Left lung (tissue), 4 donors: ENCODE measurements at regions not wholly inside any gene's neighbourhood (a gene's known extent, or its start where the extent isn't known, plus 50 kb on each side); places are given as distances from the start of the nearest gene placed in this dataset.
A peak's percentile ranks its signal among the peaks of the same experiment; 100 is the strongest.

Experiments
- ATAC-seq: fragments of 200-7000 bp; cut with Tn5 transposase; one replicate; pipeline ENCODE4 v1.9.1; 2020; ENCODE audit warnings: moderate library complexity
- DNase-seq, 4 donors: peaks; one replicate each; pipeline ENCODE4 v3.0.0-alpha.2; 2013 to 2020
- H3K27ac ChIP-seq, 2 donors: fragments of 200-600 bp; sonication (generic) in 1 of 2; one replicate each; pipeline versions ENCODE4 v1.5.0 to v1.8.0; 2020 to 2021
- H3K27me3 ChIP-seq, 2 donors: fragments of 200-600 bp; sonication (generic) in 1 of 2; one replicate each; pipeline versions ENCODE4 v1.5.0 to v1.8.0; 2020 to 2021
- H3K36me3 ChIP-seq, 2 donors: fragments of 200-600 bp; sonication (generic) in 1 of 2; one replicate each; pipeline versions ENCODE4 v1.5.0 to v1.8.0; 2020 to 2021
- H3K4me1 ChIP-seq, 2 donors: fragments of 200-600 bp; one replicate each; pipeline ENCODE4 v1.8.0; 2021
- H3K4me3 ChIP-seq, 2 donors: fragments of 200-600 bp; sonication (generic) in 1 of 2; one replicate each; pipeline versions ENCODE4 v1.5.0 to v1.8.0; 2020 to 2021; ENCODE audit warnings: mild to moderate bottlenecking in 1 of 2
- H3K9me3 ChIP-seq, 2 donors: fragments of 200-600 bp; sonication (generic) in 1 of 2; one replicate each; pipeline versions ENCODE4 v1.5.0 to v1.8.0; 2020 to 2021
- intact Hi-C, 2 donors: fragments of 100-400 bp; cut with DNase I; formaldehyde crosslinking; loops; one replicate each; pipeline versions ENCODE4 v1.11.2 to v1.14.2; 2022
- TF ChIP-seq, protein P1 (sequence below), 2 donors: fragments of 200-600 bp; sonication (generic) in 1 of 2; IDR thresholded peaks; one replicate each; pipeline versions ENCODE4 v1.5.0 to v1.8.0; 2021; ENCODE audit warnings: antibody characterized with exemption in 2 of 2
- donor health status: DM: no; HTN: yes; CAD: no.
- donor health status: DM: no; HTN: no; CAD: no.

DNA sequence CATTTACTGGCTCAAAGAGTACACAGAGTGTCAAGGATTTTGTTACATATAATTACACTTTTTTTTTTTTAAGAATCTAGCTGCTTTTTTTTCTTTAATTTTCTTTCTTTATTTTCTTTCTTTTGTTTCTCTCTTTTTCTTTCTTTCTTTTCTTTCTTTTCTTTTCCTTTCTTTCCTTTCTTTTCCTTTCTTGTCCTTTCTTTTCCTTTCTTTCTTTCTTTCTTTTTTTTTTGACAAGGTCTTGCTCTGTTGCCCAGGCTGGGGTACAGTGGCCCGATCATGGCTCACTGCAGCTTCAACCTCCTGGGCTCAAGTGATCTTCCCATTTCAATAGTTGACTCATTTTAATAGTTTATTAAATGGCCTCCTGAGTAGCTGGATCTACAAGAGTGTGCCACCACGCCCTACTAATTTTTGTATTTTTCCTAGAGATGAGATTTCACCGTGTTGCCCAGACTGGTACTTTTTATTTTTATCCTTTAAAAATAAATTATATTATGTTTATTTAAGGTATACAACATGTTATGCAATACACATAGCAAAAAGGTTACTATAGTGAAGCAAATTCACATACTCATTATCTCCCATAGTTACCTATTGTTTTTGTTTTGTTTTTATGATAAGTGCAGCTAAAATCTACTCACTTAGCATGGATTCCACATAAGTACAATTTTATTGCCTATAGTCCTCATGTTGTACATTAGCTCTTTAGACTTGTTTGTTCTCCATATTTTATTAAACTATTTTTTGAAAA is 381.5 kb upstream of the KLF4 start:
- Histone ChIP-seq H3K27me3 (no peaks in the 10 kb centered on the region), H3K4me3 (no peak overlapping the region), H3K36me3 (no peaks in the 10 kb centered on the region), H3K4me1 (peaks cover 0 to 42% of the 10 kb centered on the region in 2 donors), H3K9me3 (no peaks in the 10 kb centered on the region), H3K27ac (no peak overlapping the region)
- intact Hi-C loops: no loop called here
- no peak for DNase-seq
- no peak for ATAC-seq
- TF ChIP-seq, protein P1, sequence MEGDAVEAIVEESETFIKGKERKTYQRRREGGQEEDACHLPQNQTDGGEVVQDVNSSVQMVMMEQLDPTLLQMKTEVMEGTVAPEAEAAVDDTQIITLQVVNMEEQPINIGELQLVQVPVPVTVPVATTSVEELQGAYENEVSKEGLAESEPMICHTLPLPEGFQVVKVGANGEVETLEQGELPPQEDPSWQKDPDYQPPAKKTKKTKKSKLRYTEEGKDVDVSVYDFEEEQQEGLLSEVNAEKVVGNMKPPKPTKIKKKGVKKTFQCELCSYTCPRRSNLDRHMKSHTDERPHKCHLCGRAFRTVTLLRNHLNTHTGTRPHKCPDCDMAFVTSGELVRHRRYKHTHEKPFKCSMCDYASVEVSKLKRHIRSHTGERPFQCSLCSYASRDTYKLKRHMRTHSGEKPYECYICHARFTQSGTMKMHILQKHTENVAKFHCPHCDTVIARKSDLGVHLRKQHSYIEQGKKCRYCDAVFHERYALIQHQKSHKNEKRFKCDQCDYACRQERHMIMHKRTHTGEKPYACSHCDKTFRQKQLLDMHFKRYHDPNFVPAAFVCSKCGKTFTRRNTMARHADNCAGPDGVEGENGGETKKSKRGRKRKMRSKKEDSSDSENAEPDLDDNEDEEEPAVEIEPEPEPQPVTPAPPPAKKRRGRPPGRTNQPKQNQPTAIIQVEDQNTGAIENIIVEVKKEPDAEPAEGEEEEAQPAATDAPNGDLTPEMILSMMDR (IDR thresholded peaks at IDR 0.05): no peak

DNA sequence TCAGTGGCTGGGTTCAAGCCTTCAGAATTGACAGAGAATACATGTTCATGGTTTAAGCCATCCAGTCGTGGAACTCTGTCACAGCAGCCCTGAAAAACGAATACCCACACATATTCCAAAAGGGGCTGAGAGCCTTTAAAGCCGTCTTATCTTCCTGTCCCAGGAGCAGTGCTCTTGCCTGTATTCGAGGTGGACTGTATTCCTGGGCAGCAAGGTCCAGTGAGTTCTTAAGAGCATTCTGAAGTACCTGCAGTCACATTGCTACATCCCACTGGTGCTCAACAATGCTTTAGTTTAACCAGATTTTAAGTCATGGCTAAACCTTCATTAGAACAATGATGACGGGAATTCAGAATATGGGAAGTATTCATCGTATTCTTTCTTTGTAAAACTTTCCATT is 380.7 kb upstream of the KLF4 start:
- no peak for ATAC-seq
- DNase-seq: no peak
- Histone ChIP-seq H3K36me3 (no peaks in the 10 kb centered on the region), H3K4me1 (peaks cover 0 to 39% of the 10 kb centered on the region in 2 donors), H3K27ac (no peak overlapping the region), H3K9me3 (no peaks in the 10 kb centered on the region), H3K4me3 (no peak overlapping the region), H3K27me3 (no peaks in the 10 kb centered on the region)
- intact Hi-C loops: no loop called here
- TF ChIP-seq, protein P1 (IDR thresholded peaks at IDR 0.05): no peak

DNA sequence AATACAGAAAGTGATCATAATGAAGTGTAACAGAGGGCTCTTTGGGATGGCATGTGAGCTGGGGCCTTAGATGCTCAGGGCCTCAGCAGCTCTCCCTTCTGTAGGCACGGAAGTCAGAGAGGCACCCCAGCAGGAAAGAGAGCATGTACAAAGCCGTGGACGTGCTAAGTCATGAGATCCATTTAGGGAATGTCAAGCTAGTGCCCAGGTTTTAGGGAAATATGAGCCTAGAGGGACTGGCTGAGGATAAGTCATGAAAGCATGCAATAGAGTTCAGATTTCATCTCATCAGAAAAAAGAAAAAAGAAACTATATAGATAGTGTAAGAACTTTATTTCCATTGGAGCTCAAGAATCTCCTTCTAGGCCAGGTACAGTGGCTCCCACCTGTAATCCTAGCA is 379.5 kb upstream of the KLF4 start:
- intact Hi-C loops: no loop called here
- no peak for DNase-seq

DNA sequence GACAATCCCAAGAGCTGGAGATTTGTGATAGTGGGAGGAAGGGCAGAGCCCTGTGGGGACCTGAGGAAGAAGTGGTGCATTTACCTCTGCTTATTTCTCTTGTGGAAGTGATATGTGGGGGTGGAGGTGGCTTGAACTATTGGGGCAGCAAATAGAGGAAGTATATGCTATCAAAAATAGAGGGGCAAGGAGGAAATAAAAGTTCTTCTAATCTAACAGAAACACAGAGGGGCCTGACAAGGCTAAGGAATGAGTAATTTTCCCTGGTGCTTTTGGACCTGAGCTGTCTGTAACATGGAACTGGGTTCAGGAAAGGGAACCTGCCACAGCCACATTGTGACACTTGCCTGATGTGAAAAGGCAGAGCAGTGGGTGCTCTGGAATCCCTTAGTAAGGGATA is 378.6 kb upstream of the KLF4 start:
- no peak for DNase-seq
- no peak for ATAC-seq
- H3K4me3 ChIP-seq: no peak overlapping the region
- H3K36me3 ChIP-seq: no peaks in the 10 kb centered on the region
- H3K27ac ChIP-seq: peak overlapping the region in 1 of 2 donors; percentile 57
- TF ChIP-seq, protein P1 (IDR thresholded peaks at IDR 0.05): no peak
- intact Hi-C loops: no loop called here
- H3K27me3 ChIP-seq: no peaks in the 10 kb centered on the region
- peaks cover 0 to 36% of the 10 kb centered on the region in 2 donors for H3K4me1 ChIP-seq
- no peaks in the 10 kb centered on the region for H3K9me3 ChIP-seq

More for the DNA sequence above, 379.5 kb upstream of the KLF4 start:
- H3K9me3 ChIP-seq: no peaks in the 10 kb centered on the region
- H3K27ac ChIP-seq: no peak overlapping the region
- no peak for ATAC-seq
- TF ChIP-seq, protein P1 (IDR thresholded peaks at IDR 0.05): no peak
- H3K4me1 ChIP-seq: peaks cover 0 to 28% of the 10 kb centered on the region in 2 donors
- H3K36me3 ChIP-seq: no peaks in the 10 kb centered on the region
- H3K4me3 ChIP-seq: no peak overlapping the region
- no peaks in the 10 kb centered on the region for H3K27me3 ChIP-seq

DNA sequence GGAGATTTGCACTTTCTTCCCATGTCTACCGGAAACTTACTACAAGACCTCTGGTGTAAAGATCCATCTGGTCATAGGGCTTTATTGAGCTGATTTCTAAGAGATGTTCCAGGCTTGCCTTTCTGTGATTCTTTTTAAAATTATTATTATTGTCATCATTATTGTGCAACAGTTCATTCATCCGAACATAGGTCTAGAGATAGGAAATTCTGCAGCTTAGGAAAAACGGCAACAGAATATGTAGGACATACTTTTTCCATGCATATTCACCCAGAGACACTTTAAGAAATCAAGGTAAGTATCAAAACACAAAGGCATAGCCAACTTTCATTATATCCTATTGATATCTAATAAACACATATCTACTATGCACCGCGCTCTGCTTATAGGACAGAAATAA is 378.2 kb upstream of the KLF4 start:
- Histone ChIP-seq H3K4me3 (no peak overlapping the region), H3K27me3 (no peaks in the 10 kb centered on the region), H3K36me3 (no peaks in the 10 kb centered on the region), H3K27ac (peak overlapping the region in 1 of 2 donors; percentile 75), H3K9me3 (no peaks in the 10 kb centered on the region), H3K4me1 (peaks cover 0 to 39% of the 10 kb centered on the region in 2 donors)
- no peak for DNase-seq
- TF ChIP-seq, protein P1 (IDR thresholded peaks at IDR 0.05): no peak
- ATAC-seq: no peak
- intact Hi-C loops: no loop called here
